Amygdala (tissue), 56 donors: ENCODE measurements at regions not wholly inside any gene's neighbourhood (a gene's known extent, or its start where the extent isn't known, plus 50 kb on each side); places are given as distances from the start of the nearest gene placed in this dataset.

Experiments used
- DNase-seq, 56 donors: peaks; one replicate each; lab custom pipeline; 2025; lab: John Stamatoyannopoulos, UW

DNA sequence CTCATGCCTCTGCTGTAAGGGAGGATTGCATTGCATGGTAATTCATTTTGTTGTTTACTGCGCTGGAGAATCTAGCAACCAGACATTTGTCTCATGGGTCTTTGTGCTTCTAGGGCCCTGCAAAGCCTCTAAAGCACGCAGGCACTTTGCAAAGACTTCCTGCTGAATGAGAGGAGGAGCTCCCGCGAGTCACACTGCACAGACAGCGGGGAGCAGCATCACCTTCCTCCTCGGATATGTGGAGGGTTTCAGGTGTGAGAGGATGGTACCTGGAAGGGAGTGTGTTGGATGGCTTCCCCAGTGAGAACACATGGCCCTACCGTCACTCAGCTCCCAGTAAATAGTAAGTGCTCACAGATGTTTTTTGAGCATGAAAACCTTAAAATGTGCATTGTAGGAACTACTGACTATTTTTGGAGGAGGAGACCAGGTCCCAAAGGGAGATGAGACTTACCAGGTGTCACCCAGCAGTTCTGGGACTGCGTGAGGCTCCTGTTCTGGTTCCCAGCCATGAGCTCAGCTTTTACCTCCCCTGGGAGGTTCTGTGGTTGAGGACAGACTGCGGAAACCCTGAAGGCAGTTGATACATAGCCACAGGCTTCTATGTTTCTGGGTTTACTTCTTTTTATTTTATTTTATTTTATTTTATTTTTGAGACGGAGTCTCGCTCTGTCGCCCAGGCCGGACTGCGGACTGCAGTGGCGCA, 278.0 kb downstream of the FGF9 start:
- DNase-seq: no peak

DNA sequence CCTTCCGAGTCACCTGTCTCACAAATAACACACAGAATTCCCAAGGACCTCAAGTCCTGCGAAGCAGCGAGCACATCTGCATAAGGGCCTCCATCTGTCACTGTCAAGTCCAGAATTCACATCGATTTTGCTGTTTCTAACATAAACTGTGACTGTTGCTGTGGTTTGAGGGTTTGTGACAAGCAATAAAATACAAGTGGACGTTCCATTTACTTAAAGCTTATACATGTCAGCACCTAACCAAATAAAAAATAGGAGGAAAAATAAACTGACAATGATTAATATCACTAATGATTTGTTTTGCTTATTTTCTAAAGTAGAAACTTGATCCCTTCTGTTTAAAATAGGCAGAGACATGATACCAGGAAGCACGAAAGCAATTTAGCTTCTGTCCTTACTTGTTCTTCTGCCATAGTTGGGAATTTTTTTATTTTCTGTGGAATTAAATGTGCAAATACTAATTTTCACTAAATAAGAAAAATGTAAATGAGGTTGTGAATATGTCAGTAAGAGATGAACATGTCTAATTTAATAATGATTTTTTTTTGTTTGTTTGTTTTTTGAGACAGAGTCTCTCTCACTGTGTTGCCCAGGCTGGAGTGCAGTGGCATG, 279.1 kb downstream of the FGF9 start:
- DNase-seq: no peak

DNA sequence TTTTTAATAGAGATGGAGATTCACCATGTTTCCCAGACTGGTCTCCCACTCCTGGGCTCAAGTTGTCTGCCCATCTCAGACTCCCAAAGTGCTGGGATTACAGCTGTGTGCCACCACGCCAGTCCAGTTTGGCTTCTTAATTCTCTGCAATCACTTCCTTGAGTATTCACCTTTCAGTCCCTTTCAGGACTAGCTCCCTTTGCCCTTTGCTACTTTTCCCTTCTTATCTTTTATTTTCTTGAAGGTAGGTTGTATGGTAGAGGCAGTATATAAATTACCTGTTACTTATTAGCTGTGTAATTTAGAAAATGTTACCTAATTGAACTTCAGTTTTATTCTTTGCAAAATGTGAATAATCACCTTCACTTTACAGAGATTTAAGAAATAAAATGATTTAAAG, 285.8 kb downstream of the FGF9 start:
- DNase-seq: no peak

DNA sequence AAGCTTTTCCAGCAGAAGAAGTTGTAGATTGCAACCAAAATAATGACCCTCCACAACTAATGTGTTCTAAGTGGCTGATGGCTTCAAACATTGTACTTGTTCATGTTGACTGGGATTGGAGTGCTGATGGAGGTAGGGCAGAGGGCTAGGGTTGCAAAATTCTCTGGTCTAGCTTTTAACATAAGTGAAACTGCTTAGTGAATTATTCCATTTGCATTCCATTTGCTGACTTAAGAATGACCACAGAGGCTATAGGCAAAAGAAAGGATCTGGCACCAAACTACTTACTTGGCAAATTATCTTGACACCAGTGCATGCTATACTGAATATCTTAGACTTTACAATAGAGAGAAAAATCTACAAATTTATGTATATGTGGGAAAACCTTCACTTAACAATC, 287.0 kb downstream of the FGF9 start:
- no peak for DNase-seq

DNA sequence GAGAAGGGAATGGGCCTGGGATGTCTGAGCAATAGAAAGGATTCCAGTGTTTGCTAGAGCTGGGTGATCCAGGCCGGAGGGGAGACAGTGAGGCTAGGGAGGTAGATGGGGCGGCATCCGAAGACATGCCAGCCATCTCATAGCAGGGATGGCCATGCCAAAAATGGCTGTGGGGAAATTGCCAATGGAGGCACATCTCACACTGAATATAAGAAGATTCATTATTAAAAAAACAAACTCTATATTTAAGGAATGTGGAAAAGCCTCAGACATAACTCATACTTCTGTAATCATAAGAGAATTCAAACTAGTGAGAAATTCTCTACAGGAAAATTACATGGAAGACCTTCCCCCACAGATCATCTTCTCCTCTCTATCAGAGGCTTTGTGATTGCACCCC, 289.2 kb downstream of the FGF9 start:
- DNase-seq: no peak

DNA sequence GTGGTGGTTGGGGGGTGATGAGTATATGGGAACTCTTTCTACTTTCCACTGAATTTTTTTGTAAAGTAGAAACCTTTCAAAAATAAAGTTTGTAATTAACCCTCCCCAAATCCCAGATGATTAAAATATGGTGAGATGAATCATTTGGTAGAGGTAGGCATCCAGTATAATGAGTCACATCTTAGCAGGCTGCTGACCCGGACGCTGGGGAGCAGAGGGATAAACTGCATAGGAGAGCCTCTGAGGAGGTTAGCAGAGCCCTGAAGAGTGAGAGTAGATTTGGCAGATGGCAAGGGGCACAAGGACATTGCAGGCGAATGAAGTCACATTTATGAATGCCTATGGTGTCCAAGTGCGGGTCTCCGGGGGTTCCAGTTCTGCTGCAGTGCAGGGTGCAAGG, 293.8 kb downstream of the FGF9 start:
- DNase-seq: no peak

DNA sequence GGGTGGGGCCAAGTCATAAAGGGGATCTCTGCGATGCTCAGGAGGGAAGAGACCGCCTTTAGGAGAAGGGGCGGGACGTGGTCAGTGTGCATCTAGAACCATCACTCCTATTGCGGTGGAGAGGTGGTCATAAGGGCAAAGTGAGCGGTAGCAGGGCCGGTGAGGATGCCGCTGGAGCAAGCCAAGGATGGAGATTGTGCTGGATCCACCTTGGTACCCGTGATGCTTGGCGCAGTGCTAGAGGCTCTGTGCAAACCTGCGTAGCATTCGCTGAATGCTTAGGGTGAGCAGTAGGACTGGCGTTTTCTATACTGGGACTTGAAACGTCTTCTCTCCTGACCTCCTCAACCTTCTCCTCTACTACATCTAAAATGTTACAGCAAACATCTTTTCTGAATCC, 294.2 kb downstream of the FGF9 start:
- no peak for DNase-seq

DNA sequence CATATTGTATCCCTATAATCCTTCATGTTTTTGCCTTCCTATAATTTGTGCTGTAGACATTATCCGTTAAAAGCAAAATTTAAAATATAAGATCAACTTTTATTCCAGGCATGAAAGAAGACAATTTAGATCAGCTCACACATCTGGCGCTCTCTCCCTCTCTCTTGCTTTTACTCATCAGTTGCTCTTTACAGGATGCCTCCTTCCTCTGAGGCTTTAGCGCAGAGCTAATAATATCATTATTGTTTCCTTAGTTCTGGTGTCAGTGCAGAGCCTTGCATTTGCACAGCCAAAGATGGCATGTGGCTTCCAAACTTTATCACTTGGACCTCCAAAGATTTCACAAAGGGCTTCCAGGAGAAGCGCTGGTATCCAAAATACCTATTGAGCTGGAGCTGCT, 295.1 kb downstream of the FGF9 start:
- no peak for DNase-seq

DNA sequence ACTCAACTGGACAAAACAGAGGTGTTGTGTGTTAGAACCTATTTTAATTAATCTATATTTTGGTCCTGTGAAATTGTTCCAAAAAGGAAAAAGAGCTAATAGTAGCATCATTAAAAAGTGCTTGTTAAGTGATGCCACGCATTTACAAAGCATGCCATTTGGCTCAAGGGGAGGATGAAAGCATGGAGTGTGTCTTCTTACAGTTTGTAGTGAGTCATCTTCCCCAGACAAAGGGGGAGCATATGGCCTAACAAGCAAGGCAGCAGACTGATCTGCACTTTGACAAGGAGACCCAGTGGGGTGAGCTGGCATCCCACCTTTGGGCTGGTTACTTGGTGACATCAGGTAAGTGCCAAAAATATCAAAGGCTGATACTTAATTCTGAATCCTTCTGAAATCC, 297.0 kb downstream of the FGF9 start:
- no peak for DNase-seq

DNA sequence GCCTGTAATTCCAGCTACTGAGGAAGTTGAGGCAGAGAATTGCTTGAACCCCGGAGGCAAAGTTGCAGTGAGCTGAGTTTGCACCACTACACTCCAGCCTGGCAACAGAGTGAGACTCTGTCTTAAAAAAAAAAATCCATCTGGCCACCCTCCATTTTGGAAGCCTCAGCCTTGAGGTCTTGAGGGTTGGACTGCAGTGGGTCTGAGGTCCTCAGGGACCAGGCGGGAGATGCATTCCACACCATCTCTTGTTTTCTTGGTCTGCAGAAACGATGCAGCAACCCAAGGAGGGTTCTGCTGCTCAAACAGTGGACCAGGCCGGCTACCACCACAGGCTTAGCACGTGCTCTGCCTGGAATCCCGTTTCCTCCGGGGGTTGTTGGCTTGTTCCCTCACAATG, 299.3 kb downstream of the FGF9 start:
- DNase-seq: no peak

DNA sequence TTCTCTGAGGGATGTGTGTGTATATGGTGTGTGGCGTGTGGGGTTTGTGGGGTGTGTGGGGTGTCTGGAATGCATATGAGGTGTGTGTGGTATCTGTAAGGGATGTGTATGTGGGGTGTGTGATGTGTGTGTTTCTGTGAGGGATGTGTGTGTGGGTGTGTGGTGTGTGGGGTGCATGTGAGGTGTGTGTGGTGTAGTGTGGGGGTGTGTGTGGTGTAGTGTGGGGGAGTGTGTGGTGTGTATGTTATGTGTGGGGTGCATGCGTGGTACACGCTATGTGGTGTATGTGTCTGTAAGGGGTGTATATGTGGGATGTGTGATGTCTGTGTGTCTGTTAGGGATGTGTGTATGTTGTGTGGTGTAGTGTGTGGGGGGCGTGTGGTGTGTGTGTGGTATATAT, 300.0 kb downstream of the FGF9 start:
- no peak for DNase-seq

DNA sequence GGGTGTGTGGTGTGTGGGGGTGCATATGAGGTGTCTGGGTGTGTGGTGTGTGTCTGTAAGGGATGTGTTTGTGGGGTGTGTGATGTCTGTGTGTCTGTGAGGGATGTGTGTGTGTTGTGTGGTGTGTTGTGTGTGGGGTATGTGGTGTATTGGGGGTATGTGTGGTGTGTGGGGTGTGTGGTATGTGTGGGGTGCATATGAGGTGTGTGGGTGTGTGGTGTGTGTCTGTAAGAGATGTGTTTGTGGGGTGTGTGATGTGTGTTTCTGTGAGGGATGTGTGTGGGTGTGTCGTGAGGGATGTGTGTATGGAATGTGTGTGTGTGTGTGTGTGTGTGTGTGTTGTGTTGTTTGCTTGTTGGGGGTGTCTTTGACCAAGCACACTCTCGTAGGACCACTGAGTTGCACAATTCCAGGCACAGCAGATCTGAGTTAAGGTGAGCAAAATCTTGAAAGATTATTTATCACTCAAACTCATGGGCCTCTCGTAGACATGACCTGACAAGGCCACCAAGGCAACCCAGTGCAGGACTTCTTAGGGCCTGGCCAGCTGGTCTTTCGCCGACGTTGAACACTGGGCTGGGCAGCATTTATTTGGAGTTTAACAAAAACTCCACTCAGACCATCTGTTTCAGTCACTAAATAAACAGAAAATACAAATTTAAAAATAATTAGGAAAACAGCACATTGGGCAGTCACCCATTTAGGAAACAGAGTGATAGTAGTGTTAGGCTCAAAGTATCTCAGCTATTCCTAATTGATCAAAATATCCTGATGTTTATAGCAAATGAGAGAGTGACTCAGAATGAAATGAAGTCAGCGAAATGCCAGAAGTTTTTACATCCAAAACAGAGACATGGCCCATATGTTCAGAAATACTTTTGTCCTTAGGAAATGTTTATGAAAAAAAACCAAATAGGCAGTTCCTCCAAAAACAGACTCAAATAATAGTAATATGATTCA, 301.1 kb downstream of the FGF9 start:
- DNase-seq: no peak

DNA sequence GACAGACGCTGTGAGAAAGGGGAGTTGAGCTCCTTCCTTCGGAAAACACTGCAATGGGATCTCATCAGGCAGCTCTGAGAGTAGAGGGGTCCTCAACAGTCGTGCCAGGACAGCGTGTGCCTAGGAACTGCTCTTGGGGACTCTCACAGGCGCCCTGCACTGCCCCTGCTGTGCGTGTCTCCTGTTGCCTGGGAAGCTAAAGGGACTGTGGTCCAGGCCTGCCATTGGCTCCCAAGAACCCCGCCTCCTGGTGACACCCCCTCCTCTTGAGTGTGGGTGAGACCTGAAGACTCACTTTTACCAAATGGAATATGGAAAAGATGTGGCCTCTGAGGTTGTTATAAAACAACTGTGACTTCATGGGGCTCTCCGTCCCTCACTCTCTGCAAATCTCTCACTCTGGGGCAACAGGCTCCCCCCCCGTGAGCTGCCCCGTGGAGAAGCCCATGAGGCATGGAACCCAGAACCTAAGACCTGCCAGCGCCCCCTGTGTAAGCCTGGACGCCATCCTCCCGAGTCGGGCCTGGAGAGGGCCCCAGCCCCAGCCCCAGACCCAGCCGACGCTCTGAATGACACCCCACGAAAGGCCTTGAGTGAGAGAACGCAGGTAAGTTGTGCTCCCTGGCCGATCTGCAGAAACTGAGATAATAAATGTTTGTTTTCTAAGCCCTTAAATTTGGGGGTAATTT, 302.7 kb downstream of the FGF9 start:
- DNase-seq: no peak

DNA sequence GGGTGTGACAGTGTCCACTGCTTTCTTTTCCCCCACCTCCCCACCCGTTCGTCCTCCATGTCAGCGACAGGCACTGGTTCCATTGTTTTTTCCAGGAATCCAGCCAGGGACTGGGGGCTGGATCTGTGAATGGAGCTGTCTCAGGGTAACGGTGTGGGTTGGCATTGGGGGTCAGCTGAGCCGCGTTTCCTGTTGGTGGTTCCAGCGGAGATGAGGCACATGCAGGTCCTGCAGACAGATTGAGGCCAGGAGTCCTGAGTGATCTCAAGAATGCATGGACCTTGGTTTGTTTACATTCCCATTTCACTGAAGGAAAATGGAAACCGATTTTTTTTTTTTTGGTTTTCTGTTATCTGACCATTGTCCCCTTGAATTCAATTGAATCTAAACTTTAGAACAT, 303.9 kb downstream of the FGF9 start:
- DNase-seq: no peak

DNA sequence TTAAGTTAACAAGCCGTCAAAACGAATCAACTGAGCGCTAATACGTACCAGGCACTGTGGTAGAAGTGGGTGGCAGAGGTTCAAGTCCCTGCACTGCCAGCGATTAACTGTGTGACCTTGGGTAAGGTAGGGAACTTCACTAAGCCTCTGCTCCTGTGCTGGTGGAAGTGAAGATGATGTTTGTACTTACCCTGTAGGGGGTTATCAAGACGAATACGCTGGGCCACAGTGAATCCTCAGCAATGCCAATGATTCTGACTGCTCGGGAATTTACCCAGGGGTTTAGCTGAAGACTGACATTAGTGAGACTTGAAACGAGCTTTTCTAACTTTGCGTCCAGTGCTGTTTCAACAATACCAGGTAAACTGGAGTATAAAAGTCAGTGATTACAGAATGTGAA, 305.3 kb downstream of the FGF9 start:
- DNase-seq: no peak

DNA sequence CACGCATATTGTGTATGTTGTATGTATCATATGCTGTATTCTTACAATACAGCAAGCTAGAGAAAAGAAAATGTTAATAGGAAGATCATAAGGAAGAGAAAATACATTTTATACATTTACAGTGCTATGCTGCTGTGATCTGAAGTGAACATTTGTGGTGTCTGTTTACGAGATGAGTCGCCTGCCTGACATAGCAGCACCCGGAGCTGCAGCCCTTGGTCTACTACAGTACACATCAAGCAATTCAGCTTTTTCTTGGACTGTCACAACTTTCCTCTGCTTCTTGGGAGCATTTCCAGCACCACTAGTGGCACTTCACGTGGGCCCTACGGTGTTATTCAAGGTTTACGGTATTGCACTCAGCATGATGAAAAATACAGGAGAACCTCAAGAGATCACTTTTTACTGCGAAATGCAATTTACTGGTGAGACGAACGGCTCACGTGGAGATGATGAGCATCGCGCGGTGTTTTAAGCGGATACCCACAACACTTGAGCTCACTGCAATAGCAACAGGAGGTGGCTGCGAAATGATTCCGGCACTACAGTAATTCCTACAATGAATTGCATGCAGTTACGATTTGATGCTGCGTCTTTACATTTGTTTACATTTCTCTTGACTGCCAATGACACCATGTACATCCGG, 308.4 kb downstream of the FGF9 start:
- no peak for DNase-seq

DNA sequence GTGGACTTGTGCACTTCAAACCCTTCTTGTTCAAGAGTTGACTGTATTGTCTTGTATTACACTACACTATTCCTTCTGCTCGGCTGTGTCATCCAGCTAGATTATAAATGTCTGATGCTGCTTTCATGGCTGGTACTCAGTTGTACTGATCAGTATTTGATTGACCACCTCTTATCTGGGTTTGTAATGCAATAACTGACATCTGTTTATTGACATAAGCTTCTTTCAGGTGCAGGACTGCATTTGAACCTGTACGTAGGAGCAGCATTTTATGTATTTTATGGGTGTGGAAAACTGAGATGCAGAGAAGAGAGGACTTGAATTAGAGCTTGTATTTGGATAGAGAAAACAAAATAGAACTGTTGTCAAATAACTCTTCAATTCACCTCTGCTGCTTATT, 309.2 kb downstream of the FGF9 start:
- no peak for DNase-seq

DNA sequence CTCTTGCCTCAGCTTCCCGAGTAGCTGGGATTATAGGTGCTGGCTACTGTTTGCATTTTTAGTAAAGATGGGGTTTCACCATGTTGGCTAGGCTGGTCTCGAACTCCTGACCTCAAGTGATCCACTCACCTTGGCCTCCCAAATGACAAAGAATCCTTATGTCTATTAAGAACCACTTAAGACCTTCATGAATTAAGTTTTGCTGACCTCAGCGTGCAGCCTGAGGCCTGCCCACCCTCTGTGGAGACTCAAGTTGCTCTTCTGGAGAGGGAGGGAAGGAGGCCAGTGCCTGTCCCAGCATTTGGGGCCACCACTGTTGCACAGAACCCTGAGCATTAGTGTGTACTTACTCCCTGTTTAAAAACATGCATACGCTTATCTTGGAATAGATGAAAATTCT, 313.3 kb downstream of the FGF9 start:
- no peak for DNase-seq

DNA sequence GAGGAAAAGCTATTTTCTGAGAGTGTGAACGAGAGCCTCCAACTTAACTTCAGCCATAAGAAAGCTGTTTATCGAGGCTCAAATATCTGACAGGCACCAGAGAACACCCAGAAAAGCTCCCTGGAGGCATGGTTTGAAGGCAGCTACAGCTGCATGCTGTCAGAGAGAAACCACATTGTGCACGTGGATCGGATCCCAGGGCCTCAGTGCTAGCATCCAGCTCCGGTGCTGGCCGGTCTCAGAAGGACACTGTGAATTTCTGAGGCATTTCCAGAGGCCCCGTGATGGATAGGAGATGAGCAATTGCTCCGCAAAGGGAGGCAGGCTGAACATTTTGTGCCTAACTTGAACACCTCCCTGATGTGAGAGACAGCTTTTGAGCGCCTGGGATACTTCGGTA, 315.7 kb downstream of the FGF9 start:
- no peak for DNase-seq

DNA sequence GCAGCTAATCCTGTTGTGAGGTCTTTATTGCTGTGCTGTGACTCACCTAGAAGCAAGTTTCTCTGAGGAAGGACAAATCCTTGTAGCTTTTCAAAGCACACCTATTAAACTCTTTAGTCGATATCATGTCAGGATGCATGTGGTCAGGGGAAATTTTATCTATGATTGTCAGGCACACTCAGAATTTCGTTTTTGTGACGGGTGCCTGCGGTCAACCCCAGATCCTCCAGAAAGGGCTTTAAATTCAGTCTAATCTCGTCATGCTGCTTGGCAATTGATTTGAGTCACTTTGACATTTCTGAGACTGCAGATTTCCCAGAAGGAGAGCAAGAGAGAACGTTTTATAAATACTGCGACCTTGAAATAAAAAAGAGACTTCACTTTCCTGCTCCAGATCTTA, 316.9 kb downstream of the FGF9 start:
- DNase-seq: no peak

DNA sequence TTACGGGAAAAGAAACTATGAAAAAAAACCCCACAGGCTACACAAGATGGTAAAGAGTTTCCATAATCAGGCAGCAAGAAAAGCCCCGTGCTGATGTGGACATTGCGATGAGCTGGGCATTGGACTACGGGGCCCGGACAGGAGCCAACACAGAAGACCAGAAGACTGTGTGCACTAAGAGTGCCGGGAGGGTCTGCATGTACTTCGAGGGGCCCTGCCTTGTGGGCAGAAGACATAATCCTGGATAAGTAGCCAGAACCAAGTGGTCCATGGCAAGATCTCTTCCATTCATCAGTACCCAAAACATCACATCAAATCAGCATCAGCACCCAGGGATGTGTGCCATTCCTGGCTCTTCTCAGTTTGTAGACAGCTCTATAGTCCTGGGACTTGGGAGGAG, 317.8 kb downstream of the FGF9 start:
- DNase-seq: no peak
